Ascending aorta (tissue), 2 donors: ENCODE measurements at regions not wholly inside any gene's neighbourhood (a gene's known extent, or its start where the extent isn't known, plus 50 kb on each side); places are given as distances from the start of the nearest gene placed in this dataset.

Source experiments
- DNase-seq, 2 donors: peaks; one replicate each; pipeline ENCODE4 v3.0.0-alpha.2; 2019; ENCODE audit warnings: low spot score in 2 of 2
- H3K27ac ChIP-seq, 2 donors: fragments of 200-600 bp; sonication (generic); one replicate each; pipeline ENCODE4 v1.5.1; 2016 to 2017; ENCODE audit warnings: mild to moderate bottlenecking in 1 of 2
- H3K27me3 ChIP-seq: fragments of 200-600 bp; sonication (generic); one replicate; pipeline ENCODE4 v1.5.1; 2017
- H3K36me3 ChIP-seq, 2 donors: fragments of 200-600 bp; sonication (generic); one replicate each; pipeline ENCODE4 v1.5.1; 2016
- H3K4me1 ChIP-seq, 2 donors: fragments of 200-600 bp; sonication (generic); one replicate each; pipeline ENCODE4 v1.5.1; 2016 to 2017; ENCODE audit warnings: mild to moderate bottlenecking in 1 of 2
- H3K4me3 ChIP-seq, 2 donors: fragments of 200-600 bp; sonication (generic); one replicate each; pipeline ENCODE4 v1.5.1; 2016 to 2017; ENCODE audit warnings: mild to moderate bottlenecking in 1 of 2
- H3K9me3 ChIP-seq, 2 donors: fragments of 200-600 bp; sonication (generic); one replicate each; pipeline ENCODE4 v1.5.1; 2016
- intact Hi-C: fragments of 100-400 bp; cut with DNase I; formaldehyde crosslinking; loops from one replicate; pipeline ENCODE4 v1.15.1; 2023
- TF ChIP-seq, protein P1 (sequence below), 3 experiments: fragments of 200-600 bp in 2 of 3; fragments of 450-650 bp in 1 of 3; sonication (generic) in 2 of 3; IDR thresholded peaks; one replicate each; pipeline ENCODE4 v1.5.1; 2016 to 2019; ENCODE audit warnings: antibody characterized with exemption in 3 of 3, mild to moderate bottlenecking in 1 of 3, moderate library complexity in 1 of 3

GRCh38 chr7:91668217-91668616, 212.3 kb downstream of the MTERF1 start:
- Histone ChIP-seq H3K27ac (no peak overlapping the region), H3K4me1 (no peaks in the 10 kb centered on the region), H3K9me3 (no peaks in the 10 kb centered on the region), H3K4me3 (no peak overlapping the region), H3K36me3 (no peaks in the 10 kb centered on the region), H3K27me3 (no peaks in the 10 kb centered on the region)
- intact Hi-C loops, result no loop called here
- TF ChIP-seq, protein P1, sequence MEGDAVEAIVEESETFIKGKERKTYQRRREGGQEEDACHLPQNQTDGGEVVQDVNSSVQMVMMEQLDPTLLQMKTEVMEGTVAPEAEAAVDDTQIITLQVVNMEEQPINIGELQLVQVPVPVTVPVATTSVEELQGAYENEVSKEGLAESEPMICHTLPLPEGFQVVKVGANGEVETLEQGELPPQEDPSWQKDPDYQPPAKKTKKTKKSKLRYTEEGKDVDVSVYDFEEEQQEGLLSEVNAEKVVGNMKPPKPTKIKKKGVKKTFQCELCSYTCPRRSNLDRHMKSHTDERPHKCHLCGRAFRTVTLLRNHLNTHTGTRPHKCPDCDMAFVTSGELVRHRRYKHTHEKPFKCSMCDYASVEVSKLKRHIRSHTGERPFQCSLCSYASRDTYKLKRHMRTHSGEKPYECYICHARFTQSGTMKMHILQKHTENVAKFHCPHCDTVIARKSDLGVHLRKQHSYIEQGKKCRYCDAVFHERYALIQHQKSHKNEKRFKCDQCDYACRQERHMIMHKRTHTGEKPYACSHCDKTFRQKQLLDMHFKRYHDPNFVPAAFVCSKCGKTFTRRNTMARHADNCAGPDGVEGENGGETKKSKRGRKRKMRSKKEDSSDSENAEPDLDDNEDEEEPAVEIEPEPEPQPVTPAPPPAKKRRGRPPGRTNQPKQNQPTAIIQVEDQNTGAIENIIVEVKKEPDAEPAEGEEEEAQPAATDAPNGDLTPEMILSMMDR (IDR thresholded peaks at IDR 0.05), result no peak
- DNase-seq, result no peak

DNA sequence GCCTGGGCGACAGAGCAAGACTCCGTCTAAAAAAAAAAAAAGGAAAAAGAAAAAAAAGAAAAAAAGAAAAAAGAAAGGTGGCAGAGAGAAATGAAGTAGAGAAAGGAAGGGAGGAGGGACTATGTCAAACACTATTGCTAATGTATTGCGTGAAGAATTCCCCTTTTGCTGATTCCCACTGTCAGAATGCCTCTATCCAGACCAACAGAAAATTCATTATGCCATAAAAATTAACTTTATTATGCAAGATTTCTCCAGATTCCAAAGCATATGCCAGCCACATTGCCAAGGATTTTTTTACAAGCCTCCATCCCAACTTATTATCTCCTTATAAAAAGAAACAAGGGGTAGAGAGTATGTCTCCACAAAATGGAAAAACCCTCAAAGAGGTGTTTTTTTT, 209.3 kb downstream of the MTERF1 start:
- H3K4me1 ChIP-seq, result no peaks in the 10 kb centered on the region
- H3K9me3 ChIP-seq, result no peaks in the 10 kb centered on the region
- no peak overlapping the region for H3K4me3 ChIP-seq
- intact Hi-C loops, result no loop called here
- H3K27me3 ChIP-seq, result no peaks in the 10 kb centered on the region
- H3K36me3 ChIP-seq, result no peaks in the 10 kb centered on the region
- DNase-seq, result no peak
- H3K27ac ChIP-seq, result no peak overlapping the region
- TF ChIP-seq, protein P1 (IDR thresholded peaks at IDR 0.05), result no peak

- intact Hi-C loops, result no loop called here
- Histone ChIP-seq H3K4me3 (no peak overlapping the region), H3K27ac (no peak overlapping the region), H3K4me1 (no peaks in the 10 kb centered on the region), H3K36me3 (no peaks in the 10 kb centered on the region), H3K27me3 (no peaks in the 10 kb centered on the region), H3K9me3 (no peaks in the 10 kb centered on the region)
- no peak for DNase-seq
- TF ChIP-seq, protein P1 (IDR thresholded peaks at IDR 0.05), result no peak
These were observed 206.0 kb downstream of the MTERF1 start for GRCh38 chr7:91674470-91674869.

DNA sequence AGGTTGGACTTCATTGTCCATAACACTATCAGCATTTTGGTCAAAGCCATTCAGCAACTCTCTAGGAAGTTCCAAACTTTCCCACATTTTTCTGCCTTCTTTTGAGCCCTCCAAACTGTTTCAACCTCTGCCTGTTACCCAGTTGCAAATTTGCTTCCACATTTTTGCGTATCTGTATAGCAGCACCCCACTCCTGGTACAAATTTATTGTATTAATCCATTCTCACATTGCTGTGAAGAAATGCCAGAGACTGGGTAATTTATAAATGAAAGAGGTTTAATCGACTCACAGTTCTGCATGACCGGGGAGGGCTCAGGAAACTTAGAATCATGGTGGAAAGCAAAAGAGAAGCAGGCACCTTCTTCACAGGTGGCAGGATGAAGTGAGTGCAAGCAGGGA, 198.8 kb downstream of the MTERF1 start:
- peaks cover 14 to 20% of the 10 kb centered on the region in 2 donors for H3K9me3 ChIP-seq
- H3K36me3 ChIP-seq, result no peaks in the 10 kb centered on the region
- no peak overlapping the region for H3K27ac ChIP-seq
- no peak for DNase-seq
- H3K27me3 ChIP-seq, result no peaks in the 10 kb centered on the region
- no peaks in the 10 kb centered on the region for H3K4me1 ChIP-seq
- TF ChIP-seq, protein P1 (IDR thresholded peaks at IDR 0.05), result no peak
- intact Hi-C loops, result no loop called here
- no peak overlapping the region for H3K4me3 ChIP-seq

DNA sequence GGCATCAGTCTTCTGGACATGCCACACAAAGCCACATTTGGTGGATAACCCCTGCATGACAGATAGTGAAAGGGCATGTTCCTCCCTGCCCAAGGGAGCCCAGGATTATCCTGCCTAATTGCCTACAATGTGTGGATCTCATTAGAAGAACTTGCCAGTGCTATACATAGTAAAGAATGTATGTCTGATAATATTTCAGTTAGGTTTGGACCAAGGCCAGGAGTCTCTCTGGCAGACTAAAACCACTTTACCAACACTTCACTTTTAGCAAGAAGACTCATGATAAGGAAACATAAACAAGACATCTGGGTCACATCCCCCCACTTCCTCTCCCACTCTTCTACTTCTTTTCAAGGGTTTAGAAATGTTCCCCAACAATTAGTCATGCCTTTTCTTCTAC, 196.7 kb downstream of the MTERF1 start:
- H3K4me3 ChIP-seq, result no peak overlapping the region
- TF ChIP-seq, protein P1 (IDR thresholded peaks at IDR 0.05), result no peak
- H3K27me3 ChIP-seq, result no peaks in the 10 kb centered on the region
- intact Hi-C loops, result no loop called here
- no peak for DNase-seq
- H3K27ac ChIP-seq, result no peak overlapping the region
- H3K4me1 ChIP-seq, result no peaks in the 10 kb centered on the region
- no peaks in the 10 kb centered on the region for H3K36me3 ChIP-seq
- peaks cover 14 to 20% of the 10 kb centered on the region in 2 donors for H3K9me3 ChIP-seq

DNA sequence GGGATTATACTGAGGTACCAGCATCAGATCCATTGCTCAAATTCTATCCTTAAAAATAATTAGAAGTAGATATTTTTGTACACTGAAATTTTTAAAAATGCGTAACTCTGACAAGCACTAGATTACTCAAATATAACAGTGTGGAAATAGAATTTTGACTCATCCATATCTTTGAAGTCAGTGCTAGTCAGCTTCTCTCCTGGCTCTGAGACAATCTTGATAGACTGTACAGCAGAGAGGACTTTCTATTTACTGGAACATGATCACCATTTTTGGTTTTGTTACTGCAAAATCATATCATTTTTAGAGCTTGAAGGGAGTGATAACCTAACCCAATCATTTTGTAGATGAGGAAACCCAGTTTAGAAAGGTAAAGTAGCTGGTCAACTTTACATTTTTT, 195.0 kb downstream of the MTERF1 start:
- intact Hi-C loops, result no loop called here
- H3K27ac ChIP-seq, result no peak overlapping the region
- H3K27me3 ChIP-seq, result no peaks in the 10 kb centered on the region
- H3K36me3 ChIP-seq, result no peaks in the 10 kb centered on the region
- no peak for DNase-seq
- no peak overlapping the region for H3K4me3 ChIP-seq
- no peaks in the 10 kb centered on the region for H3K4me1 ChIP-seq
- TF ChIP-seq, protein P1 (IDR thresholded peaks at IDR 0.05), result no peak
- peaks cover 14 to 18% of the 10 kb centered on the region in 2 donors for H3K9me3 ChIP-seq
